HPDE6-E6E7 (cell line): ENCODE measurements at regions not wholly inside any gene's neighbourhood (a gene's known extent, or its start where the extent isn't known, plus 50 kb on each side); places are given as distances from the start of the nearest gene placed in this dataset.
"Not testable (repeated sequence)": the region's sequence is repeated elsewhere in the genome, so short reads cannot be mapped to it uniquely, and the experiment has no call there.

Experiments used
- DNase-seq: peaks from one replicate; pipeline ENCODE4 v3.0.0; 2011; ENCODE audit warnings: missing footprints; ENCODE audit errors: extremely low spot score

- DNase-seq: no peak
These were observed 151.2 kb downstream of the C12orf75 start for GRCh38 chr12:105481392-105482300.

DNA sequence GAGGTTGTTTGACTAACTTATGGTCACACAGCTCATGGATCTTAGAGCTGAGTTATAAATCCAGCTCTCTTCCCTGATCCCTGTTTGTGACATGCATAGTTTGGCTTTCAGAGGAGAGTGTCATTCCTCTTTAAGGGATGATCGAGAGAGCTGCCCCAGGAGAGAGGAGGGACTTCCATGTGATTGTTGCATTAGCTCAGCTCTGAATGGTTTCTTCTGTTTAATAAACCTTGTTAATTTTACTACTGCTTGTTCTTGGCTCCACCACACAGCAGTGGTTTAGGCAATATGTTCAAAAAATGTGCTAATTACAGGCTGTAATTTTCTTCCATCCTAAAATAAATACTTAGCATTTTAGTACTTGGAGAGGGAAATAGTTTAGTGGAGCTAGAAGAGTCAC lies 152.5 kb downstream of the C12orf75 start:
- no peak for DNase-seq

DNA sequence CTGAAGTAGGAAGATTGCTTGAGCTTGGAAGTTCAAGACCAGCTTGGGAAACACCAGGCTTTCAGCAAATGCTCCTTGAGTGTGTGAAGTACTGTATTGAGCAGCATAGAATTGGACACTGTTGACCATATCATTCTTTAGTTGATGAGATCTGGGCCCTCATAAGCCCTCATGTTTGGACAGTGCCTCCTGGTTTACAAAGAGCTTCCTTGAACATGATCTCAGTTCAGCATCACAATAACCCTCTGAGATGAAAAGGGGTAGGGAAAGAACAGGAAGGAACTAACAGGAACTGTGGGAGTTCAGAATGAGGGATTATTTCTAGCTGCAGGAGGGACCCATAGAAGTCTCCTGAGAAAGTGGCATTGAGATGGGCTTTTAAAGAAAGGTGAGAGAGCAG lies 153.2 kb downstream of the C12orf75 start:
- no peak for DNase-seq

- no peak for DNase-seq
These were observed 154.9 kb downstream of the C12orf75 start for GRCh38 chr12:105485321-105485910.

DNA sequence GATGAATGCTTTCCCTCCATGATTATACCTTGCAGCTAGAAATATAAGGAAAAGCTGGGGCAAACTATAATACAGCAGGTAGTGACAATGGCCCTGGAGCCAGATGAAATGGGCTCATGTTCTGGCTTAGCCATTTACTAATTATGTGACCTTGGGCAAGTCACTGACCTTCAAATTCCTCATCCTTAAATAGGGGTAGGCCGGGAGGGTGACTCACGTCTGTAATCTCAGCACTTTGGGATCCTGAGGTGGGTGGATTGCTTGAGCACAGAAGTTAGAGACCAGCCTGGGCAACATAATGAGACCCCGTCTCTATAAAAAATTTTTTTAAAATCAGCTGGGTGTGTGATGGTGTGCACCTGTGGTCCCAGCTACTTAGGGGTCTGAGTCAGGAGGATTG lies 155.4 kb downstream of the C12orf75 start:
- no peak for DNase-seq

GRCh38 chr12:105487963-105488362 lies 157.5 kb downstream of the C12orf75 start:
- DNase-seq: no peak

- DNase-seq: no peak
These were observed 162.4 kb downstream of the C12orf75 start for GRCh38 chr12:105492591-105493545.

- DNase-seq: no peak
These were observed 168.7 kb downstream of the C12orf75 start for GRCh38 chr12:105499205-105499604.

DNA sequence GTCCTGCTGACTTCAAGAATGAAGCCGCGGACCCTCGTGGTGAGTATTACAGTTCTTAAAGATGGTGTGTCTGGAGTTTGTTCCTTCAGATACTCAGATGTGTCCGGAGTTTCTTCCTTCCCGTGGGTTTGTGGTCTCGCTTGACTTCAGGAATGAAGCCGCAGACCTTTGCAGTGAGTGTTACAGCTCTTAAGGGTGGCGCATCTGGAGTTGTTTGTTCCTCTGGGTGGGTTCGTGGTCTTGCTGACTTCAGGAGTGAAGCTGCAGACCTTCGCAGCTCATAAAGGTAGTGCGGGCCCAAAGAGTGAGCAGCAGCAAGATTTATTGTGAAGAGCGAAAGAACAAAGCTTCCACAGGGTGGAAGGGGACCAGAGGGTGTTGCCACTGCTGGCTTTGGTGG lies 170.2 kb downstream of the C12orf75 start:
- not testable (repeated sequence) for DNase-seq

DNA sequence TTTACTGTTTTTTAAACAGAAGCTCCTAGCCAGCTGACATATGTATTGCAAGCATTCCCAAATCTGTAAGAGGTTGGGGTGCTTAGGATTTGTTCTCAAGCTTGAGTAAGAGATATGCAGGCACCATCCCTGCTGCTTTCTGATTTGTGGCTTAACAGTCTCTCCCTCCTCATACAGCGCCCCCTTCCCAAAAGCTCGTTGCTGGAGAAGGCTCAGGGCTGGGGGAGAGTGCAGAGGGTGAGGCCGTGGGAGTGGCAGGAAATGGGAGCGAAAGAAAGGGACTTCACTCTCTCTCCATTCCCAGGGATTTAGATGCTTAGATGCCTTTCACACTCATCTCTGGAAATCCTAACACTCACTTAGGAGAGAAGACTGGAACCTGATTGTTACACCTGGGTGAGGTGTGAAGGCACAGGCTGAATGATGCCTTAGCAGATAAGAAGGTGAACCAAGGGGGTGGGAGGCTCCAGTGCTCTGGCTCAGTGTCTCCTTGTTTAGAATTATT lies 172.0 kb downstream of the C12orf75 start:
- no peak for DNase-seq

- DNase-seq: no peak
These were observed 173.1 kb downstream of the C12orf75 start for GRCh38 chr12:105503619-105504018.

- DNase-seq: no peak
These were observed 173.8 kb downstream of the C12orf75 start for GRCh38 chr12:105504286-105504685.

GRCh38 chr12:105506678-105507310 lies 176.3 kb downstream of the C12orf75 start:
- no peak for DNase-seq

GRCh38 chr12:105507311-105508038 lies 177.0 kb downstream of the C12orf75 start:
- no peak for DNase-seq

- DNase-seq: no peak
These were observed 177.6 kb downstream of the C12orf75 start for GRCh38 chr12:105508096-105508495.

GRCh38 chr12:105510526-105510925 lies 180.0 kb downstream of the C12orf75 start:
- DNase-seq: no peak

- DNase-seq: not testable (repeated sequence)
These were observed 182.4 kb downstream of the C12orf75 start for GRCh38 chr12:105512861-105513260.

DNA sequence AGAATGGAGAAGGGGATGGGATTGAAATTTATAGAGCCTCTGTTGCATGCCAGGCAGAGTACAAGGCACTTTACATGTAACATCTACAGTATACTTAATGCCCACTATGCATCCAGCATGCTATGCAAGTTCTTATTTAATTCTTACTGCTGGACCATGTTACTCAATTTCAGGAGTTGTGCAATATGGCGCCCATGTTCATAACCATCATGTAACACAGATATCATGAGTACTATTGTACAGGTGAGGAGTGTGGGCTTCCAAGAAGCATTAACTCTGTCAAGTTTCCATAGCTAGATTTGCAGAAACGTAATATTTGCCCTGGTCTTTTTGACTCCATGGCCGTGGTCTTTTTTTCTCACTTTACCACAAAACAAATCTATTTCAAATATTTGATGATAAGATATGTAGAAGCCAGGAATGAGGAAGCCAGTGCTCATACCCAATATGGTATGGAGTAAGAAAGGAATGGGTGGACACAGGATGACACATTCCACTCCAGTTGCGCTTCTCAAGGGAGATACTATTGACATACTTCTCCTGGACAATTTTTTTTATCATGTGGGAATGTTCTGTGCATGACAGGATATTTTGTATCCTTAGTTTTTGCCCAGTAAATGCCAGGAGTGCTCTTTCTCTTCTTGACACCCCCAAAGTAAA lies 191.8 kb downstream of the C12orf75 start:
- DNase-seq: no peak

- DNase-seq: no peak
These were observed 192.9 kb downstream of the C12orf75 start for GRCh38 chr12:105523164-105524057.
